ENCODE measurements at regions not wholly inside any gene's neighbourhood (a gene's known extent, or its start where the extent isn't known, plus 50 kb on each side); places are given as distances from the start of the nearest gene placed in this dataset.
"Not testable (repeated sequence)": the region's sequence is repeated elsewhere in the genome, so short reads cannot be mapped to it uniquely, and the experiment has no call there.

DNA sequence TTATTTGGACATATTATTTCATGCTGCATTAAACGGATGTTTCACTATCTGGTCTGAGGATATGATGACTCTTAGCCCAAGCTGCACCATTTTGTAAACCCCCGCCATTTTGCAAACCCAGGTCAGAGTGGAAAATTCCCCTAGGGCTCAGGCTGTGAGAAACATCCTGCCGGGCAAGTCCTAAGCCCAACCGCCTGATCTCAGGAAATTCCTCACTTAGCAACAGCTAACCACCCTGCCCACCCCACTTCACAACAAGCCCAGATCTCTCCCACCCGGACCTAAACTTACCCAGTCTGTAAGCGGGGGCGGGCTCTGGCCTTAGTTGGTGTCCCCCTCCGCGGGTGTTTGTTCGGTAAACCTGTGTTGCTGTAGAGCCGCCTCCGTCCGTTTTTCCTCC, 2747.1 kb downstream of the PCDH7 start:
- DNase-seq (ENCODE audit: low spot score) = no peak

DNA sequence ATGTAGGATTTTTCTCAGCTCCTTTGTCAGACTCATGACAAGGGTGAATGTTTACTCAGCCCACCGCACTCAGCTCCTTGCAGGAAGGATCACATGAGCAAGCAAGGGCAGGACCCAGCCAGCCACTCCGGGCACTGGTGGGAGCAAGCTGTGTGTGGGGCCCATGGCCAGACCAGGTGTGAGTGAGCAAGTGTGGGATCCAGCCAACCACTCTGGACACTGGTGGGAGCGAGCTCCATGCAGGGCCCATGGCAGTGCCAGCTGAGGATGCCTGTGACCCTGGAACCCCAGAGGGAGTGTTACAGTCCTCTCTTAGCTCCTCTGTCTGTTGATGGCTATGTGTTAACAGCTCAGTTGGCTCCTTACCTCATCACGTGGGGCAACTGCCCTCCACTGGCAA, 2750.6 kb downstream of the PCDH7 start:
- DNase-seq (ENCODE audit: low spot score) = no peak

DNA sequence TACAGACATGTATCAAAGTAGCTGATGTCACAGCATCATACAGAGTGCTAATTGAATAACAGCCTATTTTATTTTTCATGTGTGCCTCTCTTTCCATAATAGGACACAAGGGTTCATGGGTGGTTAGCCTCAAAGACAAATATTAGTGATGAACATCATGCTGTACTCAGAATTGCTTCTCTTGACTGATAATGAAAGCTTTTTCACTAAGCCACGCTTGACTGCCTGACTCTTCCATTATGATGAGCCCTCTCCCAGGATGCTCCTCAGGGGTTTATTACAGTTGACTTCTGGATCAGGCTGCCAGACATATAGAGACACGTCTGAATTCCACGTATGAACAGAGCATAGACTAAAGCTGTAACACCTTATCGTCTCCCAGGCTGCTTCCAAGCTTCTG, 2757.5 kb downstream of the PCDH7 start:
- DNase-seq (ENCODE audit: low spot score) = no peak

GRCh38 chr4:33482773-33483172, 2761.5 kb downstream of the ARAP2 start:
- no peak for DNase-seq (ENCODE audit: low spot score)

- DNase-seq (ENCODE audit: low spot score) = no peak
Measured at GRCh38 chr4:33485111-33485510, 2759.2 kb downstream of the ARAP2 start.

DNA sequence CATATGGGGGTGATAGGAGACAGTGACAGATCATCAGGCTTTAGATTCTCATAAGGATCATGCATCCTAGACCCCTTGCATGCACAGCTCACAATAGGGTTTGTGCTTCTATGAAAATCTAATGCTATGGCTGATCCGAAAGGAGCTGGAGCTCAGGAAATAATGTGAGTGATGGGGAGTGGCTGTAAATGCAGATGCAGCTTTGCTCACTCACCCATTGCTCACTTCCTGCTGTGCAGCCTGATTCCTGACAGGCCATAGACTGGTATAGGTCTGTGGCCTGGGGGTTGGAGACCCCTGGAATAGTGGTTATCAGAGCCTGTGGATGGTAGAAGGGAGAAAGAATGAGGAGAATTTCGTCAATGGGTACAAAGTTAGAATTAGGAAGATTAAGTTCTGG, 2751.1 kb downstream of the ARAP2 start:
- no peak for DNase-seq (ENCODE audit: low spot score)

GRCh38 chr4:33494150-33494549, 2750.2 kb downstream of the ARAP2 start:
- DNase-seq (ENCODE audit: low spot score) = no peak

- not testable (repeated sequence) for DNase-seq (ENCODE audit: low spot score)
Measured at GRCh38 chr4:33501587-33501986, 2742.7 kb downstream of the ARAP2 start.

- DNase-seq (ENCODE audit: low spot score) = no peak
Measured at GRCh38 chr4:33512397-33512796, 2731.9 kb downstream of the ARAP2 start.

DNA sequence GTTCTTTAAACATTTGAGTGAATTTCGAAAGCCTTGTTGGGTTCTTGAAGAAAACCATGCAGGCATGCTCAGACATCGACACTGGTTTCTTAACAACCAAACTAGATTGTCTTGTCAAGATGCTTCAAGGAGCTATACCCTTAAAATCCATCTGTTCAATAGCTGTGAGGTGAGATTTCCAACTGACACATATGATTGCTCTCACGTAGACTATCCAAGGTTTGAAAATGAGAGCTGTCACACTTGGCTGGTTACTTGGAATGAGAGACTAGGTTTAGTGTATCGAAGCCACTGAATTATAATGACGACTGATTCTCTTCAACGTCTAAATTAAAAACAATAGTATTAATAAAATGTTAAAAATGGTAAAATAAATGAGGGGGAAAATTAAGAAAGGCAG, 2725.5 kb downstream of the ARAP2 start:
- no peak for DNase-seq (ENCODE audit: low spot score)

DNA sequence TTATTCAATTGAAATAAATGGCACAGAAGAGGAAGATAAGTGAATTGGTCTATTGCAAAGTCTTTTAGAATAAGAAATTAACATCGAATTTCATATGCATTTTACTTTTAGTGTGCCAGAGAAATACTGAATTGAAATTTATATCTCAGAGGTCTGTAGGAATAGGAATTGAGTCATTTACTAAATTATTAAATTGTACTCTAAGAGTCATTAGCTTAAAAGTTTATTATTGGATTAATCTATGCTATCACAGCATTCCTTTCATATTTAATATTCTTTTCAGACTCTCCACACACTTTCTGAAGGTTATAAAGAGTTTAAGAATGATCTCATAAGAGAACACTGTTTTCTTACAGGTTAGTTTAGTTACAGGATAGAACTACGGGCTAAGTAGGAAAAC, 2711.5 kb downstream of the ARAP2 start:
- no peak for DNase-seq (ENCODE audit: low spot score)

- DNase-seq (ENCODE audit: low spot score) = no peak
Measured at GRCh38 chr4:33536898-33537297, 2707.4 kb downstream of the ARAP2 start.

- DNase-seq (ENCODE audit: low spot score) = no peak
Measured at GRCh38 chr4:33537527-33537926, 2706.8 kb downstream of the ARAP2 start.

GRCh38 chr4:33543941-33544450, 2700.3 kb downstream of the ARAP2 start:
- DNase-seq (ENCODE audit: low spot score) = no peak

DNA sequence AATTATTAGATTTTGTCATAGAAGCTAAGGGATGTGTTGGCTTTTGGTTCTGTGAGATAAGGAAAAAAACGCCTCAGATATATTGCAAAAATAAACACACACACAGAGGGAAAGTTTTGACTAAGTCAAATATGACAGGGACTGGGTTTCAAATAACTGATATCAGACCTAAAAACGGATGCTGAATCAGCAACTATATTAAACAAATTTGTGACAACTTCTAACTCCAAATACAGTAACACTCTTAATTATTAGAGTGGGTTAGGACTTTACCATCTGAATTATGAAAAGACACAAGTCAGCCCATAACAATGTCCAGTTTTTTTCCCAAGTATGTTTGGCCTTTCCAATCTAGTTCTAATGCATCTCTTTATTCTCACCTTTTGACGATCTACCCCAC, 2693.1 kb downstream of the ARAP2 start:
- DNase-seq (ENCODE audit: low spot score) = no peak

- no peak for DNase-seq (ENCODE audit: low spot score)
Measured at GRCh38 chr4:33561259-33561658, 2683.1 kb downstream of the ARAP2 start.

DNA sequence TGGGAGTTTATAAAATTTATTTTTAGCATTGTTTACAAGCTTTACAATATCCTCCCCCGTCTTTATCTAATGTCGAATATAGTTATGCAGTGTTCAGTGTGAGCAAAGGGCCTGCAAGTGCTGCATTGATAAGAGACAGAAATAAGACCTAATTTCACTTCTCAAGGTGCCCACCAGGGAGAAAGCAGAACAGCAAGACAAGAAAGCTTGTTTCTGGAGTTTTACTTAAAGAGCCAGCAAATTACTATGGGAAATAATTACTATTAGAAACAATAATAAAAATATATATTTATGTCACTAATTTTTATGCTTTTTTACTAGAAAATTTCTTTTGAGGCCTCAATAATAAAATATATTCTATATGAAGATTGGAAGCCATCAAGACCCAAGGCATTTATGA, 2677.7 kb downstream of the ARAP2 start:
- no peak for DNase-seq (ENCODE audit: low spot score)

- no peak for DNase-seq (ENCODE audit: low spot score)
Measured at GRCh38 chr4:33577791-33578190, 2666.5 kb downstream of the ARAP2 start.

GRCh38 chr4:33579951-33580350, 2664.4 kb downstream of the ARAP2 start:
- DNase-seq (ENCODE audit: low spot score) = no peak

- no peak for DNase-seq (ENCODE audit: low spot score)
Measured at GRCh38 chr4:33592701-33593100, 2651.6 kb downstream of the ARAP2 start.

- DNase-seq (ENCODE audit: low spot score) = no peak
Measured at GRCh38 chr4:33606951-33607350, 2637.4 kb downstream of the ARAP2 start.

DNA sequence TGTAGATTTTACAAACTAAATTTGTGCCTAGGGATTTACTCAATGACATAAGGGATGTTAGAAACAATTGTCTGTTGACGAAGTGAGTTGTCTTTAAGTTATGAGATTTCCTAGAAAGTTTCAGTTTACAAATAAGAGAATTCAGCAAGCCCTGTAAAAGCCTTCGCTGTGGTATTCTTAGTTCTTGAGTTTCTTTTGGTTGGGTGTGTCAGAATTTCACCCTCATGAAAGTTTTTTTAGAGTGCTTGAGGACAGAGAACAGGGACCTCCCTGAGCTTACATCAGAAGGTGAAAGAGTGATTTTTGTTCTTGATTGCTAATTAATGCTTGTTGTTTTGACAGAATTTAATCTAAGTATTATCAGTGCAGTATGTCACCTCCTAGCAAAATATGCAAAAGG, 2628.2 kb downstream of the ARAP2 start:
- no peak for DNase-seq (ENCODE audit: low spot score)

- no peak for DNase-seq (ENCODE audit: low spot score)
Measured at GRCh38 chr4:33625748-33626147, 2618.6 kb downstream of the ARAP2 start.

DNA sequence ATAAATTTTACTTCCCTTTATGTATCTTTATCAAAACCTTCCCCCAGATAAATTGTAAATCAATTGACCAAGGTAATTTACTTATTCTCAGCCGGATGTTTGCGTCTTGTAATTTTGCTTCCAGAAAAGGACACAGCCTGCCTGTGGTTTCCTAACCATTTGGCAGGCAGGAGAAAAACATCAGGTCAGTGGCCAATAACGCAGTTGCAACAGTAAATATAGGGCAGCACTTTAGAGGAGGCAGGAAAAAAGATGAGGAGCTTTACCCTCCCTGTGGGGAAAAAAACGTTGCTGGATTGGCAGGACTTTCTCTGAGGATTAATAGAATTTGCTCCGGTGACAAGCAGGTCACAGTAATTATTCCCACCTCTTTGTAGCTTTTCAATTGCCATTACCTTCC, 2618.1 kb downstream of the ARAP2 start:
- no peak for DNase-seq (ENCODE audit: low spot score)

GRCh38 chr4:33628296-33628695, 2616.0 kb downstream of the ARAP2 start:
- no peak for DNase-seq (ENCODE audit: low spot score)
